ENCODE measurements at regions not wholly inside any gene's neighbourhood (a gene's known extent, or its start where the extent isn't known, plus 50 kb on each side); places are given as distances from the start of the nearest gene placed in this dataset.

GRCh38 chr12:63238892-63239291, 87.9 kb upstream of the AVPR1A start:
- no peak for TF ChIP-seq KDM1A (IDR thresholded peaks at IDR 0.05; ENCODE audit: borderline replicate concordance)
- no peak for TF ChIP-seq ZNF24 (IDR thresholded peaks at IDR 0.05)
- TF ChIP-seq CTCF (IDR thresholded peaks at IDR 0.05 in 2 of 3, conservative IDR thresholded peaks at IDR 0.05 in 1 of 3; ENCODE audit: control insufficient read depth in 2 of 3, extremely low read depth in 1 of 3, insufficient read depth in 1 of 3, low read depth in 3 of 3, low read length in 3 of 3), result no peak
- no peak for TF ChIP-seq SMAD1 (IDR thresholded peaks at IDR 0.05; ENCODE audit: low read depth, partially characterized antibody)
- no peak for TF ChIP-seq ELK1 (IDR thresholded peaks at IDR 0.05; ENCODE audit: low read depth, low read length)
- TF ChIP-seq RAD51 (IDR thresholded peaks at IDR 0.05), result no peak

Measured in GM12878 (cell line).